SHP77 (cell line): ENCODE measurements at regions not wholly inside any gene's neighbourhood (a gene's known extent, or its start where the extent isn't known, plus 50 kb on each side); places are given as distances from the start of the nearest gene placed in this dataset.

Experiments
- DNase-seq, 2 experiments: peaks; one replicate each; lab custom pipeline; 2025; lab: John Stamatoyannopoulos, UW

- no peak for DNase-seq
These were observed 378.5 kb upstream of the LMO3 start for GRCh38 chr12:16984484-16984883.

- DNase-seq, result no peak
These were observed 367.2 kb upstream of the LMO3 start for GRCh38 chr12:16972923-16973770.

- no peak for DNase-seq
These were observed 356.9 kb upstream of the LMO3 start for GRCh38 chr12:16962889-16963288.

- no peak for DNase-seq
These were observed 349.2 kb upstream of the LMO3 start for GRCh38 chr12:16955083-16955657.

GRCh38 chr12:16949871-16950667, 344.1 kb upstream of the LMO3 start:
- no peak for DNase-seq

- DNase-seq, result no peak
These were observed 343.4 kb upstream of the LMO3 start for GRCh38 chr12:16949371-16949770.

GRCh38 chr12:16946704-16947103, 340.7 kb upstream of the LMO3 start:
- DNase-seq, result no peak

GRCh38 chr12:16939871-16940306, 333.9 kb upstream of the LMO3 start:
- peak; percentile 31 to 55 for DNase-seq

- no peak for DNase-seq
These were observed 321.3 kb upstream of the LMO3 start for GRCh38 chr12:16927259-16927658.

- DNase-seq, result no peak
These were observed 314.5 kb upstream of the LMO3 start for GRCh38 chr12:16920451-16920850.

GRCh38 chr12:16919551-16919950, 313.6 kb upstream of the LMO3 start:
- no peak for DNase-seq

- no peak for DNase-seq
These were observed 308.9 kb upstream of the LMO3 start for GRCh38 chr12:16914853-16915252.

GRCh38 chr12:16913832-16914490, 308.0 kb upstream of the LMO3 start:
- no peak for DNase-seq

GRCh38 chr12:16901946-16902345, 296.0 kb upstream of the LMO3 start:
- DNase-seq, result no peak

GRCh38 chr12:16893426-16893825, 287.5 kb upstream of the LMO3 start:
- no peak for DNase-seq

GRCh38 chr12:16891673-16892072, 285.7 kb upstream of the LMO3 start:
- no peak for DNase-seq

- no peak for DNase-seq
These were observed 278.9 kb upstream of the LMO3 start for GRCh38 chr12:16884819-16885218.

GRCh38 chr12:16884056-16884455, 278.1 kb upstream of the LMO3 start:
- no peak for DNase-seq

GRCh38 chr12:16881986-16882570, 276.1 kb upstream of the LMO3 start:
- no peak for DNase-seq

GRCh38 chr12:16880864-16881285, 274.9 kb upstream of the LMO3 start:
- DNase-seq, result peak; percentile 15 to 64

- DNase-seq, result no peak
These were observed 264.9 kb upstream of the LMO3 start for GRCh38 chr12:16870845-16871244.

GRCh38 chr12:16863742-16864141, 257.8 kb upstream of the LMO3 start:
- no peak for DNase-seq
